AG04450 (cell line): ENCODE measurements at regions not wholly inside any gene's neighbourhood (a gene's known extent, or its start where the extent isn't known, plus 50 kb on each side); places are given as distances from the start of the nearest gene placed in this dataset.

ENCODE experiments used
- CTCF ChIA-PET: fragments of 300-600, 350-600 bp; formaldehyde crosslinking; extraction: SDS; loops from one replicate; lab custom pipeline; 2022; ENCODE audit warnings: antibody characterized with exemption, inconsistent platforms; lab: Charles Lee
- POLR2A ChIA-PET: fragments of 350-600 bp; formaldehyde crosslinking; extraction: SDS; loops from one replicate; lab custom pipeline; 2021; ENCODE audit warnings: antibody characterized with exemption, inconsistent platforms; lab: Yijun Ruan, JAX
- DNase-seq: peaks from one replicate; pipeline ENCODE4 v3.0.0-alpha.2; 2011; ENCODE audit warnings: low read depth, low spot score
- H3K27ac ChIP-seq: one replicate; pipeline ENCODE4 v1.5.1; 2012; ENCODE audit warnings: low read depth, low read length, control low read depth
- H3K27me3 ChIP-seq: one replicate; pipeline ENCODE4 v1.6.0; 2012; ENCODE audit warnings: low read length; ENCODE audit not compliant: control insufficient read depth, insufficient read depth
- H3K4me3 ChIP-seq: 2 replicates; pipeline ENCODE4 v1.5.1; 2011; ENCODE audit warnings: mild to moderate bottlenecking, low read depth, low read length, control low read depth
- H3K9me3 ChIP-seq: 2 replicates; pipeline ENCODE4 v1.5.1; 2012; ENCODE audit warnings: low read length; ENCODE audit not compliant: control insufficient read depth, insufficient read depth
- TF ChIP-seq, protein P1 (sequence below): IDR thresholded peaks from 2 replicates; pipeline ENCODE4 v1.5.1; 2011; ENCODE audit warnings: low read depth, low read length, control low read depth, inconsistent platforms

DNA sequence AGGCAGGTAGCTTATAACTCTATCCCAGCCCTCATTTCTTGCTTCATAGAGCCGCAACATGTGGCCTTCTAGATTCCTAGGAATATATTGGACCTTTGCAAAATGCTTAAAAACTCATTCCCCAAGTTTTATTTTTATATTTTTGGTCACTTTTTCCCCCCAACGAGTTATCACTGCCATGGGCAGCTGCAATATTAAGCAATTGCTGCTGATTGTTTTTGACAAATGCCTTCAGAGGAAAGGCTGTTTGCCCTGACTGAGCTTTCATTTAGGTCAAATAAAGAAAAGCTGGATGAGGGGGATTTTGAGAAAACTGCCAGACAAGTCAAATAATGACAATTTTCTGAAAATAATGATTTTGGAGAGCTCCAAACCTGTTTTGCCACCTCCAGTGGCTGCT lies 976.9 kb upstream of the MBL2 start:
- POLR2A ChIA-PET = no interaction called here
- Histone ChIP-seq H3K4me3 (no peak overlapping the region), H3K9me3 (no peaks in the 10 kb centered on the region), H3K27me3 (no peaks in the 10 kb centered on the region), H3K27ac (no peak overlapping the region)
- DNase-seq = no peak
- CTCF ChIA-PET = no interaction called here
- TF ChIP-seq, protein P1, sequence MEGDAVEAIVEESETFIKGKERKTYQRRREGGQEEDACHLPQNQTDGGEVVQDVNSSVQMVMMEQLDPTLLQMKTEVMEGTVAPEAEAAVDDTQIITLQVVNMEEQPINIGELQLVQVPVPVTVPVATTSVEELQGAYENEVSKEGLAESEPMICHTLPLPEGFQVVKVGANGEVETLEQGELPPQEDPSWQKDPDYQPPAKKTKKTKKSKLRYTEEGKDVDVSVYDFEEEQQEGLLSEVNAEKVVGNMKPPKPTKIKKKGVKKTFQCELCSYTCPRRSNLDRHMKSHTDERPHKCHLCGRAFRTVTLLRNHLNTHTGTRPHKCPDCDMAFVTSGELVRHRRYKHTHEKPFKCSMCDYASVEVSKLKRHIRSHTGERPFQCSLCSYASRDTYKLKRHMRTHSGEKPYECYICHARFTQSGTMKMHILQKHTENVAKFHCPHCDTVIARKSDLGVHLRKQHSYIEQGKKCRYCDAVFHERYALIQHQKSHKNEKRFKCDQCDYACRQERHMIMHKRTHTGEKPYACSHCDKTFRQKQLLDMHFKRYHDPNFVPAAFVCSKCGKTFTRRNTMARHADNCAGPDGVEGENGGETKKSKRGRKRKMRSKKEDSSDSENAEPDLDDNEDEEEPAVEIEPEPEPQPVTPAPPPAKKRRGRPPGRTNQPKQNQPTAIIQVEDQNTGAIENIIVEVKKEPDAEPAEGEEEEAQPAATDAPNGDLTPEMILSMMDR = no peak

DNA sequence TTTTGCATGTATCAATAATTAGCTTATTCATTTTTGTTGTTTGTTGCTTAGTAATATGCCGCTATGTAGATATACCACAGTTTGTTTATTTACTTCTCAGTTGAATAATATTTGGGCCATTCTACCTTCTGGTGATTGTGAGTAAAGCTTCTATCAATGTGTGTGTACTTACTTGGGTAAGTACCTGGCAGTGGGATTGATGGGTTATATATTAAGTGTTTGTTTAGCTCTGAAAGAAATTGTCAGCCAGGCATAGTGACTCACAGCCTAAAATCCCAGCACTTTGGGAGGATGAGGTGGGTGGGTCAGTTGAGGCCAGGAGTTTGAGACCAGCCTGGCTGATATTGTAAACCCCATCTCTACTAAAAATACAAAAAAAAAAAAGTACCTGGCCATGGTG lies 975.7 kb upstream of the MBL2 start:
- CTCF ChIA-PET = no interaction called here
- no peaks in the 10 kb centered on the region; the same call in 1 of the 2 replicates for H3K9me3 ChIP-seq

DNA sequence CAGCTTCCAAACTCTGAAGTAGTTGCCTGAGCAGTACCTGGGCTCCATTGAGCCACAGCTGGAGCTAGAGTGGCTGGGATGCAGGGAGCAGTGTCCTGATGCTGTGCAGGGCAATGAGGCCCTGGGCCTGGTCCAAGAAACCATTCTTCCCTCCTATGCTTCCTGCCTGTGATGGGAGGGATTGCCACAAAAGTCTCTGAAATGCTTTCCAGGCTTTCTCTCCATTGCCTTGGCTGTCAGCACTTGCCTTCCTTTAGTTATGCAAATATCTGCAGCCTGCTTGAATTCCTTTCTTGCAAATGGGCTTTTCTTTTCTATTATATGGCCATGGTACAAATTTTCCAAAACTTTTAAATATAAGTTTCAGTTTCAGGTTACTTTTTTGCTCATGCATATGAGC lies 972.2 kb upstream of the MBL2 start:
- no peak overlapping the region for H3K4me3 ChIP-seq
- CTCF ChIA-PET = no interaction called here
- no peak for DNase-seq
- no peaks in the 10 kb centered on the region; the same call in 1 of the 2 replicates for H3K9me3 ChIP-seq
- TF ChIP-seq, protein P1 = no peak
- no peaks in the 10 kb centered on the region for H3K27me3 ChIP-seq
- no peak overlapping the region for H3K27ac ChIP-seq
- POLR2A ChIA-PET = no interaction called here

More for the DNA sequence above, 975.7 kb upstream of the MBL2 start:
- no peak overlapping the region for H3K4me3 ChIP-seq
- no peak overlapping the region for H3K27ac ChIP-seq
- no peak for DNase-seq
- H3K27me3 ChIP-seq = no peaks in the 10 kb centered on the region
- TF ChIP-seq, protein P1 = no peak
- POLR2A ChIA-PET = no interaction called here

DNA sequence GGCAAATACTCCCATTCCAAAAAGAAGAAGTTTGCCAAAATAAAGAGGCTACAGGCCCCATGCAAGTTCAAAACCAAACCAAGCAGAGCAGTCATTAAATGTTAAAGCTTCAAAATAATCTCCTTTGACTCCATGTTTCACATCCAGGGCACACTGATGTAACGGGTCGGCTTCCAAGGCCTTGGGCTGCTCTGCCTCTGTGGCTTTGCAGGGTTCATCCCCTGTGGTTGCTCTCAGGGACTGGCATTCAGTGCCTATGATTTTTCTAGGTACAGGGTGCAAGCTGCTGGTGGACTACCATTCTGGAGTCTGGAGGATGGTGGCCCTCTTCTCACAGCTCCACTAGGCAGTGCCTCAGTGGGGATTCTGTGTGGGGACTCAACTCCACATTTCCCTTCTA lies 971.6 kb upstream of the MBL2 start:
- TF ChIP-seq, protein P1 = no peak
- ChIA-PET POLR2A (no interaction called here), CTCF (no interaction called here)
- no peak overlapping the region for H3K27ac ChIP-seq
- no peak for DNase-seq
- no peaks in the 10 kb centered on the region; the same call in 1 of the 2 replicates for H3K9me3 ChIP-seq
- no peak overlapping the region for H3K4me3 ChIP-seq
- H3K27me3 ChIP-seq = no peaks in the 10 kb centered on the region

DNA sequence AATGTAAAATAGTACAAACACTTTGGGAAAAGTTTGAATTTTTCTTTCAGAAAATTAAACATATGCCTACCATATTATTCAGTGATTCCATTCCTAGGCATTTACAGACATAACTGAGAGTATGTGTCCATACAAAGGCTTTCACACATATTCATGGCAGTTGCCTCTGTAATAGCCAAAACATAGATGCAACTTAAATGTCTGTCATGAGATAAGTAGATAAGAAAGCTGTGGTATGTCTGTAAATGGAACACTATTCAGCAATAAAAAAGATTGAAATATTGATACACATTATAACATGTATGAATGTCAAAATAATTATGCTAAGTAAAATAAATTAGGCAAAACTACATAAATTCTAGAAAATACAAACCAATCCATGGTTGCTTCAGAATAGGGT lies 964.5 kb upstream of the MBL2 start:
- Histone ChIP-seq H3K27me3 (no peaks in the 10 kb centered on the region), H3K4me3 (no peak overlapping the region), H3K27ac (no peak overlapping the region), H3K9me3 (no peaks in the 10 kb centered on the region)
- ChIA-PET CTCF (interaction anchor here (0.6 kb wide), 1 partner anchor 111 kb away, joined by 4 read pairs; no protein-coding TSS in a partner anchor), POLR2A (no interaction called here)
- DNase-seq = no peak
- TF ChIP-seq, protein P1 = no peak
